Liver (tissue), 8 donors: ENCODE measurements at regions not wholly inside any gene's neighbourhood (a gene's known extent, or its start where the extent isn't known, plus 50 kb on each side); places are given as distances from the start of the nearest gene placed in this dataset.
A peak's percentile ranks its signal among the peaks of the same experiment; 100 is the strongest.

ENCODE experiments used
- DNase-seq: peaks from one replicate; pipeline ENCODE4 v3.0.0-alpha.2; 2017; ENCODE audit warnings: low spot score
- H3K27ac ChIP-seq, 2 donors: one replicate each; pipeline ENCODE4 v1.7.0; 2013; ENCODE audit warnings: inconsistent platforms in 2 of 2, low read length in 2 of 2, control low read depth in 1 of 2, low read depth in 1 of 2, mild to moderate bottlenecking in 1 of 2
- H3K27me3 ChIP-seq, 4 donors: one replicate each; pipeline versions ENCODE4 v1.6.1 to v1.7.0; 2013; ENCODE audit warnings: low read length in 3 of 4, inconsistent platforms in 1 of 4, mild to moderate bottlenecking in 1 of 4, moderate library complexity in 1 of 4; ENCODE audit not compliant: control insufficient read depth in 4 of 4, insufficient read depth in 4 of 4
- H3K36me3 ChIP-seq, 4 donors: one replicate each; pipeline versions ENCODE4 v1.6.1 to v1.7.0; 2013; ENCODE audit warnings: low read length in 3 of 4, mild to moderate bottlenecking in 3 of 4, low read depth in 1 of 4, moderate library complexity in 1 of 4; ENCODE audit not compliant: control insufficient read depth in 4 of 4, insufficient read depth in 3 of 4
- H3K4me1 ChIP-seq, 4 donors: one replicate each; pipeline versions ENCODE4 v1.6.1 to v1.7.0; 2013; ENCODE audit warnings: low read length in 3 of 4, mild to moderate bottlenecking in 3 of 4, moderate library complexity in 1 of 4; ENCODE audit not compliant: control insufficient read depth in 4 of 4, insufficient read depth in 4 of 4
- H3K4me3 ChIP-seq, 3 donors: one replicate each; pipeline versions ENCODE4 v1.6.1 to v1.7.0; 2013; ENCODE audit warnings: low read length in 3 of 3, control low read depth in 1 of 3, low read depth in 1 of 3, mild to moderate bottlenecking in 1 of 3
- H3K9ac ChIP-seq, 2 donors: one replicate each; pipeline ENCODE4 v1.7.0; 2013; ENCODE audit warnings: low read length in 2 of 2, mild to moderate bottlenecking in 2 of 2, moderate library complexity in 2 of 2, control low read depth in 1 of 2, low read depth in 1 of 2
- H3K9me3 ChIP-seq, 4 donors: one replicate each; pipeline versions ENCODE4 v1.6.1 to v1.7.0; 2013; ENCODE audit warnings: low read length in 3 of 4; ENCODE audit not compliant: control insufficient read depth in 4 of 4
- ATF3 ChIP-seq: IDR thresholded peaks from 2 replicates; pipeline ENCODE4 v1.6.1; 2016; ENCODE audit warnings: antibody characterized with exemption
- CTCF ChIP-seq: fragments of 150-350 bp; IDR thresholded peaks from 2 replicates; pipeline ENCODE4 v1.5.1; 2017; ENCODE audit warnings: improper control_type of control experiment, low read depth, low read length; ENCODE audit not compliant: missing input control
- EGR1 ChIP-seq, 2 donors: IDR thresholded peaks; 2 replicates each; pipeline ENCODE4 v1.6.1; 2016 to 2018; ENCODE audit warnings: antibody characterized with exemption in 2 of 2, low read depth in 2 of 2
- FOXA1 ChIP-seq: IDR thresholded peaks from 2 replicates; pipeline ENCODE4 v1.6.1; 2016; ENCODE audit warnings: antibody characterized with exemption
- GABPA ChIP-seq, 2 donors: IDR thresholded peaks in 1 of 2; conservative IDR thresholded peaks in 1 of 2; 2 replicates each; pipeline ENCODE4 v1.6.1; 2016; ENCODE audit warnings: antibody characterized with exemption in 2 of 2, mild to moderate bottlenecking in 1 of 2, moderate library complexity in 1 of 2
- NR2F2 ChIP-seq: IDR thresholded peaks from 2 replicates; pipeline ENCODE4 v1.6.1; 2016; ENCODE audit warnings: antibody characterized with exemption
- REST ChIP-seq: IDR thresholded peaks from 2 replicates; pipeline ENCODE4 v1.6.1; 2016; ENCODE audit warnings: antibody characterized with exemption, mild to moderate bottlenecking
- SP1 ChIP-seq: IDR thresholded peaks from 2 replicates; pipeline ENCODE4 v1.6.1; 2018; ENCODE audit warnings: antibody characterized with exemption, mild to moderate bottlenecking
- TAF1 ChIP-seq: conservative IDR thresholded peaks from 2 replicates; pipeline ENCODE4 v1.6.1; 2016; ENCODE audit warnings: antibody characterized with exemption, mild to moderate bottlenecking
- WGBS: extraction: QIAGEN DNeasy Blood & Tissue Kit; methylation state at CpG from one replicate; pipeline ENCODE4 v1.1.7; 2013; 5-methylcytosine and 5-hydroxymethylcytosine counted together
- donor health status: healthy.
- donor health status: healthy.
- donor health status: healthy.
- donor health status: healthy.
- donor health status: healthy.

GRCh38 chr3:82293867-82294266, 532.4 kb upstream of the GBE1 start:
- no peaks in the 10 kb centered on the region for H3K9me3 ChIP-seq
- DNase-seq: no peak
- no peaks in the 10 kb centered on the region for H3K27me3 ChIP-seq
- H3K27ac ChIP-seq: no peak overlapping the region
- H3K4me3 ChIP-seq: no peak overlapping the region
- no peak for TF ChIP-seq SP1
- no peaks in the 10 kb centered on the region for H3K4me1 ChIP-seq
- H3K36me3 ChIP-seq: no peaks in the 10 kb centered on the region
- no peak overlapping the region for H3K9ac ChIP-seq

- no peaks in the 10 kb centered on the region for H3K4me1 ChIP-seq
- no peak overlapping the region for H3K4me3 ChIP-seq
- no peak for TF ChIP-seq EGR1 (IDR thresholded peaks at IDR 0.05; ENCODE audit: low read depth in 2 of 2)
- no peak for TF ChIP-seq FOXA1
- no peak for TF ChIP-seq ATF3
- no peak for TF ChIP-seq CTCF
- no peaks in the 10 kb centered on the region for H3K27me3 ChIP-seq
- no peaks in the 10 kb centered on the region for H3K36me3 ChIP-seq
- no peaks in the 10 kb centered on the region for H3K9me3 ChIP-seq
- DNase-seq: no peak
- H3K27ac ChIP-seq: no peak overlapping the region
- 80% methylated on average over 1 of the region's 1 CpG for WGBS
- H3K9ac ChIP-seq: no peak overlapping the region
Measured at GRCh38 chr3:82293435-82293834, 532.0 kb upstream of the GBE1 start.

- TF ChIP-seq TAF1: no peak
- TF ChIP-seq SP1: no peak
- TF ChIP-seq NR2F2: no peak
- no peak for TF ChIP-seq GABPA (IDR thresholded peaks at IDR 0.05 in 1 of 2, conservative IDR thresholded peaks at IDR 0.05 in 1 of 2)
- no peak for TF ChIP-seq EGR1 (IDR thresholded peaks at IDR 0.05; ENCODE audit: low read depth in 2 of 2)
- Histone ChIP-seq H3K27ac (no peak overlapping the region), H3K4me1 (no peaks in the 10 kb centered on the region), H3K9ac (no peak overlapping the region), H3K9me3 (peaks cover 0 to 3% (median 0%) of the 10 kb centered on the region in 4 donors), H3K27me3 (no peaks in the 10 kb centered on the region), H3K36me3 (no peaks in the 10 kb centered on the region), H3K4me3 (no peak overlapping the region)
- 91% methylated on average over 3 of the region's 3 CpGs for WGBS
- no peak for DNase-seq
Measured at GRCh38 chr3:82287562-82287961, 526.1 kb upstream of the GBE1 start.

- H3K36me3 ChIP-seq: no peaks in the 10 kb centered on the region
- H3K9me3 ChIP-seq: no peaks in the 10 kb centered on the region
- WGBS: 62% methylated on average over 3 of the region's 3 CpGs
- no peak overlapping the region for H3K4me3 ChIP-seq
- no peak overlapping the region for H3K9ac ChIP-seq
- H3K4me1 ChIP-seq: no peaks in the 10 kb centered on the region
- no peaks in the 10 kb centered on the region for H3K27me3 ChIP-seq
- TF ChIP-seq REST (peak; percentile 95), SP1 (no peak)
- no peak overlapping the region for H3K27ac ChIP-seq
- DNase-seq: no peak
Measured at GRCh38 chr3:82281205-82281604, 519.8 kb upstream of the GBE1 start.
